ENCODE measurements at regions not wholly inside any gene's neighbourhood (a gene's known extent, or its start where the extent isn't known, plus 50 kb on each side); places are given as distances from the start of the nearest gene placed in this dataset.

GRCh38 chr1:222464841-222465210, 83.1 kb downstream of the HHIPL2 start:
- Histone ChIP-seq H3K4me1 (ENCODE audit: control insufficient read depth, insufficient read depth, low read length) (no peaks in the 10 kb centered on the region), H3K9ac (ENCODE audit: extremely low read depth, low read length, poor library complexity, severe bottlenecking) (no peak overlapping the region), H3K27me3 (ENCODE audit: control insufficient read depth, insufficient read depth, low read length, poor library complexity, severe bottlenecking) (no peaks in the 10 kb centered on the region), H3K27ac (ENCODE audit: low read depth, low read length) (no peak overlapping the region), H3K4me3 (ENCODE audit: low read length) (peak overlapping the region; percentile 78), H3K9me3 (ENCODE audit: control insufficient read depth, low read length) (peaks cover 8% of the 10 kb centered on the region), H3K36me3 (ENCODE audit: control insufficient read depth, insufficient read depth, low read length) (no peaks in the 10 kb centered on the region)
- peaks cover 12% of the 10 kb centered on the region for H3K27me3 Mint-ChIP-seq (ENCODE audit: insufficient read depth)
- no peak for TF ChIP-seq CTCF (conservative IDR thresholded peaks at IDR 0.05)
- H3K27ac Mint-ChIP-seq: no peak overlapping the region
- peak; percentile 83 for DNase-seq
- peak overlapping the region; percentile 64 for H3K4me3 Mint-ChIP-seq
- H3K4me1 Mint-ChIP-seq: peaks cover 3% of the 10 kb centered on the region
- H3K36me3 Mint-ChIP-seq (ENCODE audit: low read depth): no peaks in the 10 kb centered on the region
- peaks cover 6% of the 10 kb centered on the region for H3K9me3 Mint-ChIP-seq
- 26 to 28% methylated on average over 4 to 10 of the region's 10 CpGs for WGBS, 2 experiments (ENCODE audit: insufficient coverage in 1 of 2, insufficient read length in 1 of 2)

- H3K4me1 Mint-ChIP-seq: peaks cover 8% of the 10 kb centered on the region
- H3K9me3 ChIP-seq (ENCODE audit: control insufficient read depth, low read length): peaks cover 18% of the 10 kb centered on the region
- H3K36me3 Mint-ChIP-seq (ENCODE audit: low read depth): no peaks in the 10 kb centered on the region
- no peak overlapping the region for H3K4me3 Mint-ChIP-seq
- no peak overlapping the region for H3K27ac ChIP-seq (ENCODE audit: low read depth, low read length)
- peaks cover 16% of the 10 kb centered on the region for H3K27me3 Mint-ChIP-seq (ENCODE audit: insufficient read depth)
- no peaks in the 10 kb centered on the region for H3K36me3 ChIP-seq (ENCODE audit: control insufficient read depth, insufficient read depth, low read length)
- 93 to 96% methylated on average over 7 to 8 of the region's 8 CpGs for WGBS, 2 experiments (ENCODE audit: insufficient coverage in 1 of 2, insufficient read length in 1 of 2)
- H3K9me3 Mint-ChIP-seq: peaks cover 20% of the 10 kb centered on the region
- DNase-seq: no peak
- no peak for TF ChIP-seq CTCF (conservative IDR thresholded peaks at IDR 0.05)
- H3K9ac ChIP-seq (ENCODE audit: extremely low read depth, low read length, poor library complexity, severe bottlenecking): no peak overlapping the region
- H3K27ac Mint-ChIP-seq: no peak overlapping the region
- no peaks in the 10 kb centered on the region for H3K27me3 ChIP-seq (ENCODE audit: control insufficient read depth, insufficient read depth, low read length, poor library complexity, severe bottlenecking)
- H3K4me3 ChIP-seq (ENCODE audit: low read length): no peak overlapping the region
- H3K4me1 ChIP-seq (ENCODE audit: control insufficient read depth, insufficient read depth, low read length): no peaks in the 10 kb centered on the region
Observed at GRCh38 chr1:222463059-222463730, 84.7 kb downstream of the HHIPL2 start.

- Mint-ChIP-seq H3K27me3 (ENCODE audit: insufficient read depth) (peaks cover 15% of the 10 kb centered on the region), H3K27ac (no peak overlapping the region), H3K9me3 (peaks cover 26% of the 10 kb centered on the region), H3K36me3 (ENCODE audit: low read depth) (peaks cover under 1% of the 10 kb centered on the region), H3K4me1 (peaks cover 8% of the 10 kb centered on the region), H3K4me3 (no peak overlapping the region)
- H3K4me3 ChIP-seq (ENCODE audit: low read length): no peak overlapping the region
- no peak overlapping the region for H3K9ac ChIP-seq (ENCODE audit: extremely low read depth, low read length, poor library complexity, severe bottlenecking)
- DNase-seq: no peak
- peaks cover 24% of the 10 kb centered on the region for H3K9me3 ChIP-seq (ENCODE audit: control insufficient read depth, low read length)
- no peaks in the 10 kb centered on the region for H3K27me3 ChIP-seq (ENCODE audit: control insufficient read depth, insufficient read depth, low read length, poor library complexity, severe bottlenecking)
- TF ChIP-seq CTCF (conservative IDR thresholded peaks at IDR 0.05): no peak
- H3K36me3 ChIP-seq (ENCODE audit: control insufficient read depth, insufficient read depth, low read length): no peaks in the 10 kb centered on the region
- H3K27ac ChIP-seq (ENCODE audit: low read depth, low read length): no peak overlapping the region
- WGBS, 2 experiments (ENCODE audit: insufficient coverage in 1 of 2, insufficient read length in 1 of 2): 83% methylated on average over 2 of the region's 2 CpGs; no CpG with 5 or more reads in 1 of the 2 experiments
- no peaks in the 10 kb centered on the region for H3K4me1 ChIP-seq (ENCODE audit: control insufficient read depth, insufficient read depth, low read length)
Observed at GRCh38 chr1:222462601-222463000, 85.3 kb downstream of the HHIPL2 start.
